ACC112 (cell line): ENCODE measurements at regions not wholly inside any gene's neighbourhood (a gene's known extent, or its start where the extent isn't known, plus 50 kb on each side); places are given as distances from the start of the nearest gene placed in this dataset.
"Not testable (repeated sequence)": the region's sequence is repeated elsewhere in the genome, so short reads cannot be mapped to it uniquely, and the experiment has no call there.

Experiments
- H2AFZ ChIP-seq: fragments of 200-600 bp; sonication (generic); one replicate; pipeline ENCODE4 v1.6.0; 2017; ENCODE audit warnings: antibody characterized with exemption, low read length; ENCODE audit not compliant: unreplicated experiment
- H3K27ac ChIP-seq: fragments of 200-600 bp; sonication (generic); 2 replicates; pipeline ENCODE4 v1.5.1; 2014; ENCODE audit warnings: low read depth, mild to moderate bottlenecking, antibody characterized with exemption, low read length, moderate library complexity
- H3K27me3 ChIP-seq: fragments of 200-600 bp; sonication (generic); 2 replicates; pipeline ENCODE4 v1.6.1; 2014; ENCODE audit warnings: mild to moderate bottlenecking, antibody characterized with exemption, low read length, moderate library complexity, mixed read lengths; ENCODE audit not compliant: insufficient read depth
- H3K36me3 ChIP-seq: fragments of 200-600 bp; sonication (generic); 2 replicates; pipeline ENCODE4 v1.6.1; 2016; ENCODE audit warnings: mild to moderate bottlenecking, antibody characterized with exemption, low read length, moderate library complexity, mixed read lengths; ENCODE audit not compliant: insufficient read depth
- H3K4me1 ChIP-seq: fragments of 200-600 bp; sonication (generic); one replicate; pipeline ENCODE4 v1.6.1; 2016; ENCODE audit warnings: low read length, mixed read lengths; ENCODE audit not compliant: insufficient read depth, unreplicated experiment, control insufficient read depth
- H3K4me3 ChIP-seq: fragments of 200-600 bp; sonication (generic); 2 replicates; pipeline ENCODE4 v1.5.1; 2014; ENCODE audit warnings: mild to moderate bottlenecking, low read depth, low read length
- H3K79me2 ChIP-seq: fragments of 200-600 bp; sonication (generic); one replicate; pipeline ENCODE4 v1.6.0; 2016; ENCODE audit warnings: low read length; ENCODE audit not compliant: control insufficient read depth, unreplicated experiment, insufficient read depth

- no peaks in the 10 kb centered on the region for H3K4me1 ChIP-seq
Observed at GRCh38 chr1:10915594-10915993, 96.9 kb upstream of the TARDBP start.

GRCh38 chr1:10916311-10916710, 96.1 kb upstream of the TARDBP start:
- H3K4me3 ChIP-seq = no peak overlapping the region
- H3K36me3 ChIP-seq = no peaks in the 10 kb centered on the region
- H3K27me3 ChIP-seq = peaks cover 24% of the 10 kb centered on the region
- H3K4me1 ChIP-seq = no peaks in the 10 kb centered on the region
- no peak overlapping the region for H3K27ac ChIP-seq
- H2AFZ ChIP-seq = no peak overlapping the region
- H3K79me2 ChIP-seq = no peaks in the 10 kb centered on the region

More at GRCh38 chr1:10915594-10915993, 96.9 kb upstream of the TARDBP start:
- H3K4me3 ChIP-seq = no peak overlapping the region
- no peak overlapping the region for H2AFZ ChIP-seq
- H3K79me2 ChIP-seq = no peaks in the 10 kb centered on the region
- no peak overlapping the region for H3K27ac ChIP-seq
- no peaks in the 10 kb centered on the region for H3K36me3 ChIP-seq
- H3K27me3 ChIP-seq = peaks cover 18% of the 10 kb centered on the region

- Histone ChIP-seq H3K36me3 (no peaks in the 10 kb centered on the region), H3K4me1 (no peaks in the 10 kb centered on the region), H3K4me3 (no peak overlapping the region), H2AFZ (no peak overlapping the region), H3K27ac (no peak overlapping the region), H3K79me2 (no peaks in the 10 kb centered on the region), H3K27me3 (peaks cover 24% of the 10 kb centered on the region)
Observed at GRCh38 chr1:10916991-10917390, 95.5 kb upstream of the TARDBP start.

GRCh38 chr1:10917513-10918454, 94.7 kb upstream of the TARDBP start:
- Histone ChIP-seq H2AFZ (no peak overlapping the region), H3K4me3 (no peak overlapping the region), H3K27ac (no peak overlapping the region), H3K27me3 (peaks cover 24% of the 10 kb centered on the region), H3K79me2 (no peaks in the 10 kb centered on the region), H3K4me1 (no peaks in the 10 kb centered on the region), H3K36me3 (no peaks in the 10 kb centered on the region)

- H3K4me1 ChIP-seq = no peaks in the 10 kb centered on the region
- no peak overlapping the region for H2AFZ ChIP-seq
- H3K4me3 ChIP-seq = no peak overlapping the region
- peaks cover 29% of the 10 kb centered on the region for H3K27me3 ChIP-seq
- H3K79me2 ChIP-seq = no peaks in the 10 kb centered on the region
- H3K27ac ChIP-seq = no peak overlapping the region
- no peaks in the 10 kb centered on the region for H3K36me3 ChIP-seq
Observed at GRCh38 chr1:10918531-10918930, 93.9 kb upstream of the TARDBP start.

- Histone ChIP-seq H3K27me3 (peaks cover 35% of the 10 kb centered on the region), H3K4me3 (no peak overlapping the region), H2AFZ (no peak overlapping the region)
Observed at GRCh38 chr1:10920063-10920626, 92.3 kb upstream of the TARDBP start.

GRCh38 chr1:10922315-10923060, 90.0 kb upstream of the TARDBP start:
- H2AFZ ChIP-seq, H3K36me3 ChIP-seq, H3K79me2 ChIP-seq, H3K4me1 ChIP-seq, H3K4me3 ChIP-seq, H3K27ac ChIP-seq: not testable (repeated sequence)
- H3K27me3 ChIP-seq = peaks cover 36% of the 10 kb centered on the region

More at GRCh38 chr1:10920063-10920626, 92.3 kb upstream of the TARDBP start:
- H3K27ac ChIP-seq = no peak overlapping the region
- no peaks in the 10 kb centered on the region for H3K79me2 ChIP-seq
- no peaks in the 10 kb centered on the region for H3K36me3 ChIP-seq
- H3K4me1 ChIP-seq = no peaks in the 10 kb centered on the region

- Histone ChIP-seq H3K36me3 (no peaks in the 10 kb centered on the region), H3K4me3 (no peak overlapping the region), H3K4me1 (no peaks in the 10 kb centered on the region), H3K27me3 (peaks cover 28% of the 10 kb centered on the region), H3K27ac (no peak overlapping the region), H2AFZ (no peak overlapping the region), H3K79me2 (no peaks in the 10 kb centered on the region)
Observed at GRCh38 chr1:10924030-10924429, 88.4 kb upstream of the TARDBP start.

GRCh38 chr1:10928654-10929053, 83.8 kb upstream of the TARDBP start:
- H3K36me3 ChIP-seq = no peaks in the 10 kb centered on the region
- no peaks in the 10 kb centered on the region for H3K4me1 ChIP-seq
- H3K27ac ChIP-seq = no peak overlapping the region
- H2AFZ ChIP-seq = no peak overlapping the region
- H3K4me3 ChIP-seq = no peak overlapping the region
- H3K27me3 ChIP-seq = peaks cover 10% of the 10 kb centered on the region; the same call in 1 of the 2 replicates
- no peaks in the 10 kb centered on the region for H3K79me2 ChIP-seq

GRCh38 chr1:10932088-10932487, 80.4 kb upstream of the TARDBP start:
- H3K27me3 ChIP-seq = peaks cover 20% of the 10 kb centered on the region
- H3K79me2 ChIP-seq = no peaks in the 10 kb centered on the region
- H2AFZ ChIP-seq = no peak overlapping the region
- no peak overlapping the region for H3K27ac ChIP-seq
- no peaks in the 10 kb centered on the region for H3K4me1 ChIP-seq
- no peak overlapping the region for H3K4me3 ChIP-seq
- H3K36me3 ChIP-seq = no peaks in the 10 kb centered on the region
